MM.1S (cell line): ENCODE measurements at regions not wholly inside any gene's neighbourhood (a gene's known extent, or its start where the extent isn't known, plus 50 kb on each side); places are given as distances from the start of the nearest gene placed in this dataset.

Source experiments
- DNase-seq: peaks from one replicate; pipeline ENCODE4 v3.0.0-alpha.2; 2015
- H2AFZ ChIP-seq: fragments of 300-600 bp; sonication (generic); 2 replicates; pipeline ENCODE4 v1.6.0; 2016; ENCODE audit warnings: antibody characterized with exemption, low read length
- H3F3A ChIP-seq: fragments of 300-600 bp; sonication (generic); 2 replicates; pipeline ENCODE4 v1.6.1; 2016; ENCODE audit warnings: mild to moderate bottlenecking, antibody characterized with exemption, low read length, moderate library complexity, mixed read lengths; ENCODE audit not compliant: insufficient read depth
- H3K27ac ChIP-seq: fragments of 300-600 bp; sonication (generic); 2 replicates; pipeline ENCODE4 v1.5.1; 2016; ENCODE audit warnings: mild to moderate bottlenecking, low read length
- H3K27me3 ChIP-seq: fragments of 300-600 bp; sonication (generic); replicated peaks from 2 replicates; pipeline ENCODE4 v1.6.0; 2016; ENCODE audit warnings: low read length; ENCODE audit not compliant: insufficient read depth
- H3K36me3 ChIP-seq: fragments of 300-600 bp; sonication (generic); replicated peaks from 2 replicates; pipeline ENCODE4 v1.6.1; 2016; ENCODE audit warnings: mild to moderate bottlenecking, low read length, mixed read lengths; ENCODE audit not compliant: insufficient read depth
- H3K4me1 ChIP-seq: fragments of 300-600 bp; sonication (generic); 2 replicates; pipeline ENCODE4 v1.6.1; 2016; ENCODE audit warnings: low read length, mixed read lengths
- H3K4me2 ChIP-seq: fragments of 300-600 bp; sonication (generic); 2 replicates; pipeline ENCODE4 v1.6.0; 2016; ENCODE audit warnings: low read depth, low read length
- H3K4me3 ChIP-seq: fragments of 300-600 bp; sonication (generic); 2 replicates; pipeline ENCODE4 v1.5.1; 2016; ENCODE audit warnings: low read length, mixed read lengths
- H3K79me2 ChIP-seq: fragments of 300-600 bp; sonication (generic); 2 replicates; pipeline ENCODE4 v1.6.1; 2016; ENCODE audit warnings: mixed run types, low read length, mixed read lengths
- H3K9ac ChIP-seq: fragments of 300-600 bp; sonication (generic); 2 replicates; pipeline ENCODE4 v1.6.1; 2016; ENCODE audit warnings: low read length, mixed read lengths
- H3K9me2 ChIP-seq: fragments of 300-600 bp; sonication (generic); replicated peaks from 2 replicates; pipeline ENCODE4 v1.6.1; 2016; ENCODE audit warnings: mild to moderate bottlenecking, low read length, mixed read lengths; ENCODE audit not compliant: insufficient read depth
- H3K9me3 ChIP-seq: fragments of 300-600 bp; sonication (generic); replicated peaks from 2 replicates; pipeline ENCODE4 v1.6.1; 2016; ENCODE audit warnings: mild to moderate bottlenecking, low read length, mixed read lengths; ENCODE audit not compliant: insufficient read depth
- H4K20me1 ChIP-seq: fragments of 300-600 bp; sonication (generic); 2 replicates; pipeline ENCODE4 v1.6.1; 2016; ENCODE audit warnings: mild to moderate bottlenecking, low read length, moderate library complexity, mixed read lengths; ENCODE audit not compliant: insufficient read depth
- EZH2 ChIP-seq: fragments of 300-600 bp; sonication (generic); optimal IDR thresholded peaks from 2 replicates; pipeline ENCODE3; 2017; ENCODE audit warnings: low read depth, mild to moderate bottlenecking, antibody characterized with exemption, low read length, mixed read lengths
- EZH2phosphoT487 ChIP-seq: fragments of 300-600 bp; sonication (generic); IDR thresholded peaks from 2 replicates; pipeline ENCODE4 v1.6.1; 2018; ENCODE audit warnings: antibody characterized with exemption, low read length
- TF ChIP-seq, protein P1 (sequence below): fragments of 300-600 bp; sonication (generic); IDR thresholded peaks from 2 replicates; pipeline ENCODE4 v1.5.1; 2016; ENCODE audit warnings: antibody characterized with exemption, low read length, mixed read lengths

DNA sequence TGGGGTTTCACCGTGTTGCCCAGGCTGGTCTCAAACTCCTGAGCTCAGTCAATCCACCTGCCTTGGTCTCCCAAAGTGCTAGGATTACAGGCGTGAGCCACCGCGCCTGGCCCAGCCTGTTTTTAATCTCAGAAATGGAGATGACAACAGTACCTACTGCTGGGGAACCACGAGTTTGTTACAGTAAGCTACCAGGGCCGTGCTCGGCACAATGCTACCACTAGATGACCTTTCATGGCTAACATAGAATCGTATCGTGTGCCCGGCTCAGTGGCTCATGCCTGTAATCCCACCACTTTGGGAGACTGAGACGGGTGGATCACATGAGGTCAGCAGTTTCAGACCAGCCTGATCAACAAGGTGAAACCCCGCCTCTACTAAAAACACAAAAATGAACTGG is 90.8 kb upstream of the SLC34A2 start:
- Histone ChIP-seq H3K4me2 (no peak overlapping the region), H3K4me3 (no peak overlapping the region), H3K9ac (no peak overlapping the region), H3K9me3 (no peaks in the 10 kb centered on the region), H3K4me1 (no peaks in the 10 kb centered on the region), H3K9me2 (no peaks in the 10 kb centered on the region), H3K36me3 (no peaks in the 10 kb centered on the region), H2AFZ (no peak overlapping the region), H4K20me1 (no peaks in the 10 kb centered on the region), H3K27me3 (no peaks in the 10 kb centered on the region), H3F3A (no peaks in the 10 kb centered on the region), H3K27ac (no peak overlapping the region), H3K79me2 (no peaks in the 10 kb centered on the region)
- TF ChIP-seq EZH2phosphoT487 (no peak), EZH2 (no peak)
- TF ChIP-seq, protein P1, sequence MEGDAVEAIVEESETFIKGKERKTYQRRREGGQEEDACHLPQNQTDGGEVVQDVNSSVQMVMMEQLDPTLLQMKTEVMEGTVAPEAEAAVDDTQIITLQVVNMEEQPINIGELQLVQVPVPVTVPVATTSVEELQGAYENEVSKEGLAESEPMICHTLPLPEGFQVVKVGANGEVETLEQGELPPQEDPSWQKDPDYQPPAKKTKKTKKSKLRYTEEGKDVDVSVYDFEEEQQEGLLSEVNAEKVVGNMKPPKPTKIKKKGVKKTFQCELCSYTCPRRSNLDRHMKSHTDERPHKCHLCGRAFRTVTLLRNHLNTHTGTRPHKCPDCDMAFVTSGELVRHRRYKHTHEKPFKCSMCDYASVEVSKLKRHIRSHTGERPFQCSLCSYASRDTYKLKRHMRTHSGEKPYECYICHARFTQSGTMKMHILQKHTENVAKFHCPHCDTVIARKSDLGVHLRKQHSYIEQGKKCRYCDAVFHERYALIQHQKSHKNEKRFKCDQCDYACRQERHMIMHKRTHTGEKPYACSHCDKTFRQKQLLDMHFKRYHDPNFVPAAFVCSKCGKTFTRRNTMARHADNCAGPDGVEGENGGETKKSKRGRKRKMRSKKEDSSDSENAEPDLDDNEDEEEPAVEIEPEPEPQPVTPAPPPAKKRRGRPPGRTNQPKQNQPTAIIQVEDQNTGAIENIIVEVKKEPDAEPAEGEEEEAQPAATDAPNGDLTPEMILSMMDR: no peak
- no peak for DNase-seq

DNA sequence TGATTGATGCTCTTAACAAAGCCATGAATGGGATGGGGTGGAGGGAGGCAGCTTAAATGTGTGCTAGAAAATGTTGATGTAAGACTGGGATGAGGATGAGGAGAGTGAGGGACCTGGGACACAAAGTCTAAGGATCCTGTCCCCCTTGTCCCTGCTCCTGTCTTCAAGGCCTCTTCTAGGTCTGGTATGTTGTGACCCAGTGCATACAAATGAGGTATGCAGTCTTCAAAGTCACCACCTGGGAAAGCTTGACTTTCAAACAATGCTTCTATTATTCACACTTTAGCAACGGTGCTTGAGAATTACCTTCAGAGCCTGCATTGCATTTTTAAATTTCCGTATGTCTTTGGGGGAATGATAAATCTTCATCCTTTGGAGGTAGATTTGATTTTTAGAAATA is 88.4 kb upstream of the SLC34A2 start:
- H3K9ac ChIP-seq: no peak overlapping the region
- H3F3A ChIP-seq: no peaks in the 10 kb centered on the region
- no peaks in the 10 kb centered on the region for H3K4me1 ChIP-seq
- H3K4me3 ChIP-seq: no peak overlapping the region
- H3K9me2 ChIP-seq: no peaks in the 10 kb centered on the region
- no peak for DNase-seq
- H3K9me3 ChIP-seq: no peaks in the 10 kb centered on the region
- no peak overlapping the region for H3K27ac ChIP-seq
- H3K4me2 ChIP-seq: no peak overlapping the region
- no peaks in the 10 kb centered on the region for H4K20me1 ChIP-seq
- H2AFZ ChIP-seq: no peak overlapping the region
- no peak for TF ChIP-seq EZH2
- no peak for TF ChIP-seq EZH2phosphoT487
- TF ChIP-seq, protein P1: no peak
- H3K79me2 ChIP-seq: no peaks in the 10 kb centered on the region
- H3K36me3 ChIP-seq: no peaks in the 10 kb centered on the region
- H3K27me3 ChIP-seq: no peaks in the 10 kb centered on the region

DNA sequence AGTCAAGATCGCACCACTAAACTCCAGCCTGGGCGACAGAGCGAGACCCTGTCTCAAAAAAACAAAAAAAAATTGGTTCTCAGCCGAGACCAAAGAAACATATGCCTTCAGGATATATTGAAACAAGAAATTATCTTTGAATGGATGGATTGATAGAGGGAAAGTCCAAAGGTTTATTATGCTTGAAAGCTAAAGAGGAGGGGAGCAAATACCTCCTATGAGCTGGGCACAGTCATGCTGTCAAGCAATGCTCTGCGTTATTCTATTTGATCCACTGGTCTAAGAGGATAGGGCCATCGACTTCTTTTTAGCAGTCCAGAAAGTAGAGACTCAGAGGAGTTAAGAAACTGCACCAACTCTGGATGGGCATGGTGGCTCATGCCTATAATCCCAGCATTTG is 85.9 kb upstream of the SLC34A2 start:
- Histone ChIP-seq H3K9me3 (no peaks in the 10 kb centered on the region), H3K79me2 (no peaks in the 10 kb centered on the region), H3F3A (no peaks in the 10 kb centered on the region), H3K27me3 (no peaks in the 10 kb centered on the region), H3K4me1 (no peaks in the 10 kb centered on the region), H3K9me2 (no peaks in the 10 kb centered on the region), H3K27ac (no peak overlapping the region), H3K9ac (no peak overlapping the region), H3K4me3 (no peak overlapping the region), H3K36me3 (no peaks in the 10 kb centered on the region), H4K20me1 (no peaks in the 10 kb centered on the region), H3K4me2 (no peak overlapping the region), H2AFZ (no peak overlapping the region)
- TF ChIP-seq EZH2: no peak
- TF ChIP-seq, protein P1: no peak
- TF ChIP-seq EZH2phosphoT487: no peak
- DNase-seq: no peak

DNA sequence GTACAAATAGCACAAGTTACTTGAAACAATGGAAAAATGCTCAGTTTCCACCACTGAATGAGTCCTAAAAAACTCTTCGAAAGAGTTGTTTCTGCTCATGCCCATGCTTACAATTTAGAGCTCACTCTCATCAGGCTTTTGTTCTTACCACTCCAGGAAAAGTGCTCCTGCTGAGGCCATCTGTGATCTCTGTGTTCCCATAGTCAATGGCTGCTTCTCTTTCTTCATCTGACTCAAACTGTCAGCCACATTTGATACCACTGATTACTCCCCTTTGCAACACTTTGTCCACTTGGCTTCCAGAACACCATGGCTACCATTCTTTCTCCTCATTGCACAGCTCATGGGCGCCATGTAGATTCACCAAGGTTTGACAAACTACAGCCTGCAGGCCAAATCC is 80.0 kb upstream of the SLC34A2 start:
- Histone ChIP-seq H3K79me2 (no peaks in the 10 kb centered on the region), H3K36me3 (no peaks in the 10 kb centered on the region), H3K4me1 (no peaks in the 10 kb centered on the region), H3K27ac (no peak overlapping the region), H3K9me3 (no peaks in the 10 kb centered on the region), H3K4me3 (no peak overlapping the region), H3F3A (no peaks in the 10 kb centered on the region), H4K20me1 (no peaks in the 10 kb centered on the region), H3K9me2 (no peaks in the 10 kb centered on the region), H3K4me2 (no peak overlapping the region), H3K9ac (no peak overlapping the region), H2AFZ (no peak overlapping the region), H3K27me3 (no peaks in the 10 kb centered on the region)
- DNase-seq: no peak
- TF ChIP-seq EZH2phosphoT487 (no peak), EZH2 (no peak)
- TF ChIP-seq, protein P1: no peak
